ENCODE measurements at regions not wholly inside any gene's neighbourhood (a gene's known extent, or its start where the extent isn't known, plus 50 kb on each side); places are given as distances from the start of the nearest gene placed in this dataset.

DNA sequence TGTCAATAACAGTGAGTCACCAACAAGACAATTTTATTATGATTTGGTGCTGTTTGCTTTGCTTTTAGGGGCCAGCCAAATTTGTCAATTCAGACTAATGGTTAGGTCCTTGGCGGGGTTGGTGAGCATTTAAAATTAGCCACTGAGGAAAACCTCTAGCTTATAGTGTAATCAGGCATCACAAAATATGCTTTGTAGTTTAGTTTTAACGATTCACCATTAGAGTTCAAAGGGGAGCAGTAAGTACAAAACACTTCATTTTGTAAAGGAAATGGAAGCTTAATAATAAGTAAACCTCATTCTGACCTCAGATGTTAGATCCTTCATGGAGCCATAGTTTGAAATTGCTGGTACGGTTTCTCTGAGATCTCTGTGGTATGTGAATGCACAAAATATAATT is 218.4 kb upstream of the GOLIM4 start:
- H3K4me3 ChIP-seq, result no peak overlapping the region
- DNase-seq (no peak), ATAC-seq (no peak)
- intact Hi-C loops (cut with DNase I), result no loop called here
- no peak for TF ChIP-seq CTCF (IDR thresholded peaks at IDR 0.05)
- no peaks in the 10 kb centered on the region for H3K9me3 ChIP-seq
- H3K4me1 ChIP-seq, result no peaks in the 10 kb centered on the region
- no peaks in the 10 kb centered on the region for H3K36me3 ChIP-seq
- no peak overlapping the region for H3K27ac ChIP-seq
- H3K27me3 ChIP-seq, result no peaks in the 10 kb centered on the region

- Histone ChIP-seq H3K4me1 (no peaks in the 10 kb centered on the region), H3K27me3 (no peaks in the 10 kb centered on the region), H3K9me3 (no peaks in the 10 kb centered on the region), H3K36me3 (no peaks in the 10 kb centered on the region), H3K4me3 (no peak overlapping the region), H3K27ac (no peak overlapping the region)
- intact Hi-C loops (cut with DNase I), result no loop called here
- DNase-seq (no peak), ATAC-seq (no peak)
- TF ChIP-seq CTCF (IDR thresholded peaks at IDR 0.05), result no peak
Observed at GRCh38 chr3:168312984-168313383, 217.3 kb upstream of the GOLIM4 start.

- TF ChIP-seq CTCF (IDR thresholded peaks at IDR 0.05), result no peak
- Histone ChIP-seq H3K9me3 (no peaks in the 10 kb centered on the region), H3K4me1 (no peaks in the 10 kb centered on the region), H3K27me3 (no peaks in the 10 kb centered on the region), H3K4me3 (no peak overlapping the region), H3K27ac (no peak overlapping the region), H3K36me3 (no peaks in the 10 kb centered on the region)
- DNase-seq (no peak), ATAC-seq (no peak)
- intact Hi-C loops (cut with DNase I), result no loop called here
Observed at GRCh38 chr3:168307893-168308292, 212.2 kb upstream of the GOLIM4 start.

- no peaks in the 10 kb centered on the region for H3K4me1 ChIP-seq
- no peak for ATAC-seq
- no peaks in the 10 kb centered on the region for H3K27me3 ChIP-seq
- no peak for TF ChIP-seq CTCF (IDR thresholded peaks at IDR 0.05)
- H3K36me3 ChIP-seq, result no peaks in the 10 kb centered on the region
- no peak overlapping the region for H3K4me3 ChIP-seq
- no peak overlapping the region for H3K27ac ChIP-seq
- H3K9me3 ChIP-seq, result no peaks in the 10 kb centered on the region
- no peak for DNase-seq
- intact Hi-C loops (cut with DNase I), result no loop called here
Observed at GRCh38 chr3:168295027-168295426, 199.3 kb upstream of the GOLIM4 start.

DNA sequence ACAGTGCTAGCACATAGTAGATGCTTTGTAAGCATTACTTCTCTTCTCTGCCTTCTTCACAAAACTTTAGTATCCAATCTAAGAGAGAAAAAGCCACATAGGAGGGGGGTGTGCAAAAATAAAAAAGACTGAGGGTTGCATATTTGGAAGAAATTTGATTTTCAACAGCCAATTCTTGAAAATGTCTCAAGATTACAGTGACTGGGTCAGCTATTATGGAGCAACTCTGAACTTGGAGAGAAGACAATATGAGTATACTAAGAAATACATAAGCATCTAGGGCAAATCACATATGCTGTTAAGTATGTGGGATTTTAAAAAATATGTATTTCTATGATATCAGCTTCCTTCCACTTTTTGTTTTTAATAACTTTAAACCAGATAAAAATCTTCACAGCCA is 196.6 kb upstream of the GOLIM4 start:
- TF ChIP-seq CTCF (IDR thresholded peaks at IDR 0.05), result no peak
- ATAC-seq (no peak), DNase-seq (no peak)
- Histone ChIP-seq H3K4me3 (no peak overlapping the region), H3K4me1 (no peaks in the 10 kb centered on the region), H3K27me3 (no peaks in the 10 kb centered on the region), H3K27ac (no peak overlapping the region), H3K9me3 (no peaks in the 10 kb centered on the region), H3K36me3 (no peaks in the 10 kb centered on the region)
- intact Hi-C loops (cut with DNase I), result no loop called here

- no peaks in the 10 kb centered on the region for H3K4me1 ChIP-seq
- H3K36me3 ChIP-seq, result no peaks in the 10 kb centered on the region
- intact Hi-C loops (cut with DNase I), result no loop called here
- no peaks in the 10 kb centered on the region for H3K9me3 ChIP-seq
- no peak for TF ChIP-seq CTCF (IDR thresholded peaks at IDR 0.05)
- no peak overlapping the region for H3K4me3 ChIP-seq
- no peaks in the 10 kb centered on the region for H3K27me3 ChIP-seq
- DNase-seq (no peak), ATAC-seq (no peak)
- H3K27ac ChIP-seq, result no peak overlapping the region
Observed at GRCh38 chr3:168289471-168290008, 193.8 kb upstream of the GOLIM4 start.
